ENCODE measurements at regions not wholly inside any gene's neighbourhood (a gene's known extent, or its start where the extent isn't known, plus 50 kb on each side); places are given as distances from the start of the nearest gene placed in this dataset.

- Histone ChIP-seq H3K9me2 (ENCODE audit: insufficient read depth, low read length) (no peaks in the 10 kb centered on the region), H3K4me1 (ENCODE audit: insufficient read depth, low read length, poor library complexity, severe bottlenecking) (no peaks in the 10 kb centered on the region), H3K9me3 (ENCODE audit: low read length) (no peaks in the 10 kb centered on the region), H3K36me3 (ENCODE audit: insufficient read depth, low read length) (no peaks in the 10 kb centered on the region), H3K4me2 (ENCODE audit: low read length) (no peak overlapping the region), H3K27ac (ENCODE audit: low read depth, low read length, poor library complexity, severe bottlenecking) (no peak overlapping the region), H3K4me3 (ENCODE audit: low read depth, low read length, poor library complexity, severe bottlenecking) (no peak overlapping the region), H3K79me2 (ENCODE audit: insufficient read depth, low read depth, low read length) (no peaks in the 10 kb centered on the region), H4K20me1 (ENCODE audit: insufficient read depth, low read length) (no peaks in the 10 kb centered on the region), H2AFZ (ENCODE audit: low read length) (no peak overlapping the region)
- no peak for DNase-seq (ENCODE audit: low spot score)
- intact Hi-C loops (cut with micrococcal nuclease; ENCODE audit: unreplicated experiment): no loop called here
- BruUV-seq (replicated peaks): no TSS peak
- POLR2A ChIA-PET: no interaction called here
- TF ChIP-seq EZH2phosphoT487 (IDR thresholded peaks at IDR 0.05; ENCODE audit: borderline replicate concordance, low read depth, low read length) (no peak), CTCF (conservative IDR thresholded peaks at IDR 0.05; ENCODE audit: low read length) (no peak)
- CTCF ChIA-PET (ENCODE audit: unreplicated experiment): no interaction called here
Measured at GRCh38 chr12:119249383-119250155, 70.8 kb downstream of the HSPB8 start.

- ChIA-PET POLR2A (no interaction called here), CTCF (ENCODE audit: unreplicated experiment) (no interaction called here)
- intact Hi-C loops (cut with micrococcal nuclease; ENCODE audit: unreplicated experiment): no loop called here
- no TSS peak for BruUV-seq (replicated peaks)
- no peak for DNase-seq (ENCODE audit: low spot score)
- no peaks in the 10 kb centered on the region for H3K79me2 ChIP-seq (ENCODE audit: insufficient read depth, low read depth, low read length)
- H3K9me2 ChIP-seq (ENCODE audit: insufficient read depth, low read length): no peaks in the 10 kb centered on the region
- H3K36me3 ChIP-seq (ENCODE audit: insufficient read depth, low read length): no peaks in the 10 kb centered on the region
- TF ChIP-seq CTCF (conservative IDR thresholded peaks at IDR 0.05; ENCODE audit: low read length): no peak
- TF ChIP-seq EZH2phosphoT487 (IDR thresholded peaks at IDR 0.05; ENCODE audit: borderline replicate concordance, low read depth, low read length): no peak
- H3K27ac ChIP-seq (ENCODE audit: low read depth, low read length, poor library complexity, severe bottlenecking): no peak overlapping the region
- H2AFZ ChIP-seq (ENCODE audit: low read length): no peak overlapping the region
- H4K20me1 ChIP-seq (ENCODE audit: insufficient read depth, low read length): no peaks in the 10 kb centered on the region
- no peaks in the 10 kb centered on the region for H3K4me1 ChIP-seq (ENCODE audit: insufficient read depth, low read length, poor library complexity, severe bottlenecking)
- no peak overlapping the region for H3K4me3 ChIP-seq (ENCODE audit: low read depth, low read length, poor library complexity, severe bottlenecking)
- H3K9me3 ChIP-seq (ENCODE audit: low read length): no peaks in the 10 kb centered on the region
- H3K4me2 ChIP-seq (ENCODE audit: low read length): no peak overlapping the region
Measured at GRCh38 chr12:119255314-119255713, 76.6 kb downstream of the HSPB8 start.

- intact Hi-C loops (cut with micrococcal nuclease; ENCODE audit: unreplicated experiment): no loop called here
- H4K20me1 ChIP-seq (ENCODE audit: insufficient read depth, low read length): no peaks in the 10 kb centered on the region
- no peak for DNase-seq (ENCODE audit: low spot score)
- H3K4me2 ChIP-seq (ENCODE audit: low read length): no peak overlapping the region
- H3K27ac ChIP-seq (ENCODE audit: low read depth, low read length, poor library complexity, severe bottlenecking): no peak overlapping the region
- no peaks in the 10 kb centered on the region for H3K79me2 ChIP-seq (ENCODE audit: insufficient read depth, low read depth, low read length)
- CTCF ChIA-PET (ENCODE audit: unreplicated experiment): no interaction called here
- no peaks in the 10 kb centered on the region for H3K9me3 ChIP-seq (ENCODE audit: low read length)
- no TSS peak for BruUV-seq (replicated peaks)
- H2AFZ ChIP-seq (ENCODE audit: low read length): no peak overlapping the region
- POLR2A ChIA-PET: interaction anchor here (0.7 kb wide), 1 partner anchor 11 kb away, joined by 4 read pairs; no protein-coding TSS in a partner anchor
- H3K4me3 ChIP-seq (ENCODE audit: low read depth, low read length, poor library complexity, severe bottlenecking): no peak overlapping the region
- TF ChIP-seq CTCF (conservative IDR thresholded peaks at IDR 0.05; ENCODE audit: low read length) (no peak), EZH2phosphoT487 (IDR thresholded peaks at IDR 0.05; ENCODE audit: borderline replicate concordance, low read depth, low read length) (no peak)
- no peaks in the 10 kb centered on the region for H3K9me2 ChIP-seq (ENCODE audit: insufficient read depth, low read length)
- no peaks in the 10 kb centered on the region for H3K36me3 ChIP-seq (ENCODE audit: insufficient read depth, low read length)
- no peaks in the 10 kb centered on the region for H3K4me1 ChIP-seq (ENCODE audit: insufficient read depth, low read length, poor library complexity, severe bottlenecking)
Measured at GRCh38 chr12:119258149-119258548, 76.4 kb upstream of the CCDC60 start.

All from OCI-LY7 (cell line).